Pancreas (tissue), 10 donors: ENCODE measurements at regions not wholly inside any gene's neighbourhood (a gene's known extent, or its start where the extent isn't known, plus 50 kb on each side); places are given as distances from the start of the nearest gene placed in this dataset.

Source experiments
- ATAC-seq, 4 donors: fragments of 200-7000 bp; cut with Tn5 transposase; one replicate each; pipeline versions ENCODE4 v1.8.0 to v1.9.1; 2020; ENCODE audit warnings: mild to moderate bottlenecking in 4 of 4, moderate library complexity in 4 of 4
- DNase-seq, 6 donors: peaks; one replicate each; pipeline ENCODE4 v3.0.0-alpha.2; 2020
- FAIRE-seq: peaks from 2 replicates; lab custom pipeline; 2012; peaks lifted over from hg19 to GRCh38; lab: Jason Lieb, UNC
- H3K27ac ChIP-seq, 4 donors: fragments of 200-600 bp; sonication (generic); 1 replicate in 3 of 4; 2 replicates in 1 of 4; pipeline versions ENCODE4 v1.5.0 to v1.8.0; 2020
- H3K27me3 ChIP-seq, 4 donors: fragments of 200-600 bp; one replicate each; pipeline ENCODE4 v1.8.0; 2021
- H3K36me3 ChIP-seq, 3 donors: fragments of 200-600 bp; sonication (generic) in 1 of 3; one replicate each; pipeline versions ENCODE4 v1.5.0 to v1.8.0; 2020 to 2021
- H3K4me1 ChIP-seq, 3 donors: fragments of 200-600 bp; one replicate each; pipeline ENCODE4 v1.8.0; 2021
- H3K4me3 ChIP-seq, 4 donors: fragments of 200-600 bp; sonication (generic) in 2 of 4; one replicate each; pipeline versions ENCODE4 v1.5.0 to v1.8.0; 2020 to 2021
- H3K9me3 ChIP-seq, 4 donors: fragments of 200-600 bp; one replicate each; pipeline ENCODE4 v1.8.0; 2021
- WGBS, 2 donors: extraction: QIAGEN DNeasy Blood & Tissue Kit; methylation state at CpG; one replicate each; pipeline ENCODE4 v1.1.7; 2013; 5-methylcytosine and 5-hydroxymethylcytosine counted together
- intact Hi-C, 3 donors: fragments of 100-400 bp; cut with DNase I; formaldehyde crosslinking; loops; one replicate each; pipeline versions ENCODE4 v1.11.1 to v1.14.2; 2022
- TF ChIP-seq, protein P1 (sequence below), 4 donors: fragments of 200-600 bp; sonication (generic) in 3 of 4; IDR thresholded peaks; one replicate each; pipeline versions ENCODE4 v1.5.0 to v1.8.0; 2021; ENCODE audit warnings: antibody characterized with exemption in 4 of 4
- donor health status: healthy with polysubstance abuse.
- donor health status: DM: no; HTN: no; CAD: no; lungs with moderate emphysema.
- donor health status: DM: no; HTN: no; CAD: no.
- donor health status: control.
- donor health status: control.
- donor health status: Bipolar disorder and iron deficiency.
- donor health status: DM: yes; HTN: yes; CAD: no.
- donor health status: DM: no; HTN: no; CAD: no.
- donor health status: DM: no; HTN: no; CAD: no.
- donor health status: DM: yes; HTN: yes; CAD: no.

DNA sequence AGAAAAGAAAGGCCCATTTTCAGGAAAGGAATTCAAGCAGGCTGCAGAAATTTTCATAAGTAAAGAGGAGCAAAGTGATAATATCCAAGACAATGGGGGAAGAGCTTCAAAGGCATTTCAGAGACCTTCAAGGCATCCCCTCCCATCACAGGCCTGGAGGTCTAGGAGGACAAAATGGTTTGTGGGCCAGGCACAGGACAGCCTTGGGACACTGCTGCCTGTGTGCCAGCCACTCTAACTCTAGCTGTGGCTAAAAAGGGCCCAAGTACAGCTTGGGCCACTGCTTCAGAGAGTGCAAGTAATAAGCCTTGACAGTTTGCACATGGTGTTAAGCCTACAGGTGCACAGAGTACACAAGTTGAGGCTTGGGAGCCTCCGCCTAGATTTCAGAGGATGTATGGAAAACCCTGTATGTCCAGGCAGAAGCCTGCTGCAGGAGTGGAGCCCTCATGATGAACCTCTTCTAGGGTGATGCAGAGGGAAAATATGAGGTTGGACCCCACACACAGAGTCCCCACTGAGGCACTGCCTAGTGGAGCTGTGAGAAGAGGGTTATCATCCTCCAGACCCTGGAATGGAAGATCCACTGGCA, 51.8 kb upstream of the ZSWIM5 start:
- WGBS, 2 donors, result 96 to 100% methylated on average over 1 of the region's 1 CpG

DNA sequence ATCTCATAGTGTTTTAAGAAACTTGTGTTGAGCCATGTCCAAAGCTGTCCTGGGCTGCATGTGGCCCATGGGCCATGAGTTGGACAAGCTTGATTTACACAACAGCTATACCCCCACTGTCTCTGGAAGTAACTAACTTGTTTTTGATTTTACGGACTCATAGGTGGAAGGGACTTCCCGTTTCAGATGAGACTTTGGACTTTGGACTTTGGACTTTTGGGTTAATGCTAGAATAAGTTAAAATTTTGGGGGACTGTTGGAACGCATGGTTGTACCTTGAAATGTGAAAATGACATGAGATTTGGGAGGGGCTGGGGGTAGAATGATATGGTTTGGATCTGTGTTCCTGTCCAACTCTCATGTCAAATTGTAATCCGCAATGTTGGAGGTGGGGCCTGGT, 52.6 kb upstream of the ZSWIM5 start:
- no peak for FAIRE-seq
- no peak overlapping the region for H3K4me3 ChIP-seq
- H3K4me1 ChIP-seq, result no peaks in the 10 kb centered on the region
- no peak for ATAC-seq
- DNase-seq, result no peak
- H3K27me3 ChIP-seq, result no peaks in the 10 kb centered on the region
- no peaks in the 10 kb centered on the region for H3K9me3 ChIP-seq
- 49 to 51% methylated on average over 4 of the region's 4 CpGs for WGBS, 2 donors
- TF ChIP-seq, protein P1, sequence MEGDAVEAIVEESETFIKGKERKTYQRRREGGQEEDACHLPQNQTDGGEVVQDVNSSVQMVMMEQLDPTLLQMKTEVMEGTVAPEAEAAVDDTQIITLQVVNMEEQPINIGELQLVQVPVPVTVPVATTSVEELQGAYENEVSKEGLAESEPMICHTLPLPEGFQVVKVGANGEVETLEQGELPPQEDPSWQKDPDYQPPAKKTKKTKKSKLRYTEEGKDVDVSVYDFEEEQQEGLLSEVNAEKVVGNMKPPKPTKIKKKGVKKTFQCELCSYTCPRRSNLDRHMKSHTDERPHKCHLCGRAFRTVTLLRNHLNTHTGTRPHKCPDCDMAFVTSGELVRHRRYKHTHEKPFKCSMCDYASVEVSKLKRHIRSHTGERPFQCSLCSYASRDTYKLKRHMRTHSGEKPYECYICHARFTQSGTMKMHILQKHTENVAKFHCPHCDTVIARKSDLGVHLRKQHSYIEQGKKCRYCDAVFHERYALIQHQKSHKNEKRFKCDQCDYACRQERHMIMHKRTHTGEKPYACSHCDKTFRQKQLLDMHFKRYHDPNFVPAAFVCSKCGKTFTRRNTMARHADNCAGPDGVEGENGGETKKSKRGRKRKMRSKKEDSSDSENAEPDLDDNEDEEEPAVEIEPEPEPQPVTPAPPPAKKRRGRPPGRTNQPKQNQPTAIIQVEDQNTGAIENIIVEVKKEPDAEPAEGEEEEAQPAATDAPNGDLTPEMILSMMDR (IDR thresholded peaks at IDR 0.05), result no peak
- no peak overlapping the region for H3K27ac ChIP-seq
- no peaks in the 10 kb centered on the region for H3K36me3 ChIP-seq
- intact Hi-C loops, result no loop called here

More for the DNA sequence above, 51.8 kb upstream of the ZSWIM5 start:
- H3K36me3 ChIP-seq, result no peaks in the 10 kb centered on the region
- no peaks in the 10 kb centered on the region for H3K9me3 ChIP-seq
- no peak for ATAC-seq
- H3K27me3 ChIP-seq, result no peaks in the 10 kb centered on the region
- intact Hi-C loops, result no loop called here
- no peak overlapping the region for H3K4me3 ChIP-seq
- H3K27ac ChIP-seq, result no peak overlapping the region
- no peak for DNase-seq
- H3K4me1 ChIP-seq, result no peaks in the 10 kb centered on the region
- TF ChIP-seq, protein P1 (IDR thresholded peaks at IDR 0.05), result no peak
- FAIRE-seq, result no peak

DNA sequence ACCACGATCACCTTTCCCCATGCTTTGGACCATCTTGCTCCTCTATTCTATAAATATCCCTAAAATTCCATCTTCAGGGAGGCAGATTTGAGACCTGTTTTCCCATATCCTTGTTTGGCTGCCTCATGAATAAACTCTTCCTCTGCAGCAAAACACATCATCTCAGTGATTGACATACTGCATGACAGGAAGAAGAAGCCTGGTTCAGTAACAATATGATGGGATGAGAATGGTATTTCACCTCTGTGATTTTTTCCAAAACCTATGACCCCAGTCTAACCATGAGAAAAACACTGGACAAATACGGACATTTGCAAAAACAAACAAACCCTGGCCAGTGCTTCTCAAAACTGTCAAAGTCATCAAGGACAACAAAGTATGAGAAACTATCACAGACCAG, 53.8 kb upstream of the ZSWIM5 start:
- TF ChIP-seq, protein P1 (IDR thresholded peaks at IDR 0.05), result no peak
- ATAC-seq, result no peak
- Histone ChIP-seq H3K27me3 (no peaks in the 10 kb centered on the region), H3K9me3 (no peaks in the 10 kb centered on the region), H3K27ac (no peak overlapping the region), H3K36me3 (no peaks in the 10 kb centered on the region), H3K4me1 (no peaks in the 10 kb centered on the region), H3K4me3 (no peak overlapping the region)
- WGBS, 2 donors, result 55 to 61% methylated on average over 2 of the region's 2 CpGs
- intact Hi-C loops, result no loop called here
- FAIRE-seq, result no peak
- no peak for DNase-seq

DNA sequence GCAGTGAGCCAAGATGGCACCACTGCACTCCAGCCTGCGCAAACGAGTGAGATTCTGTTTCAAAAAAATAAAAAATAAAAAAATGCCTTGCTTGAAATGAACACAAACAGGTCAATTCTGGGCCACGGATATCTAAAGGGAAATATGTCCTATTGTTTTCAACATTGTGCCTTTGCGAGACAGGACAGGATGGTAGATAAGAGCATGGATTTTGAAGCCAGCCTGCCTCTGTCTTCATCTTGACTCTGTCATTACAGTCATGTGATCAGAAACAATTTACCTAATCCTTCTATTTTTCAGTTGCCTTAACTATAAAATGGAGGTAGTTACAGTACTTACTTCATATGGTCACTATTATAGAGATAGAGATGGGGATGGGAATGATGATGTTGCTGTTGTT, 56.7 kb upstream of the ZSWIM5 start:
- no peaks in the 10 kb centered on the region for H3K27me3 ChIP-seq
- no peak for FAIRE-seq
- H3K36me3 ChIP-seq, result no peaks in the 10 kb centered on the region
- no peak for DNase-seq
- 74 to 86% methylated on average over 4 of the region's 4 CpGs for WGBS, 2 donors
- H3K27ac ChIP-seq, result no peak overlapping the region
- ATAC-seq, result no peak
- intact Hi-C loops, result no loop called here
- H3K4me3 ChIP-seq, result no peak overlapping the region
- peaks cover 3 to 5% (median 3%) of the 10 kb centered on the region in 3 donors for H3K4me1 ChIP-seq
- TF ChIP-seq, protein P1 (IDR thresholded peaks at IDR 0.05), result no peak
- H3K9me3 ChIP-seq, result no peaks in the 10 kb centered on the region

DNA sequence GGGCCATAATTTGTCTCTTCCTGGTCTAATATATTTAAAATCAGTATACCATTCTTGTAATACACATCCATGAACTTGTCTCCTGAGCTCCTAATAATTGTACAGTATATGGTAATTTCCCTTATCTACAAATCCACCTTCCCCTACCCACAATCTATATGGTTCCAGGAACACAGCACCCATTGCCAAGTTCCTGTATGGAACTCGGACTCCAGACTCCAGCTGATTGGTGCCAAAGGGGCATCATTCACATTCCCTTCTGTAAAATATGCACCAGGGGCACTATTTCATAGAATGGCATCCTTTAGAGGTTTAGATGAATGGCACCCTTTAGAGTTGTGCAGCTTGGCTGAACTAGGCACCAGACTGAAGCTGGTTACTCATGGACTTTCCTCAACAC, 58.8 kb upstream of the ZSWIM5 start:
- DNase-seq (no peak), ATAC-seq (no peak), FAIRE-seq (no peak)
- Histone ChIP-seq H3K4me3 (no peak overlapping the region), H3K27me3 (no peaks in the 10 kb centered on the region), H3K27ac (no peak overlapping the region), H3K36me3 (no peaks in the 10 kb centered on the region), H3K4me1 (peaks cover 3 to 5% (median 3%) of the 10 kb centered on the region in 3 donors), H3K9me3 (no peaks in the 10 kb centered on the region)
- TF ChIP-seq, protein P1 (IDR thresholded peaks at IDR 0.05), result no peak
- intact Hi-C loops, result no loop called here
- WGBS, 2 donors, result 82 to 96% methylated on average over 1 of the region's 1 CpG
